Neural progenitor cell (in vitro differentiated cells): ENCODE measurements at regions not wholly inside any gene's neighbourhood (a gene's known extent, or its start where the extent isn't known, plus 50 kb on each side); places are given as distances from the start of the nearest gene placed in this dataset.

ENCODE experiments used
- DNase-seq: peaks from one replicate; pipeline ENCODE4 v3.0.0-alpha.2; 2016; ENCODE audit warnings: low spot score
- H2AFZ ChIP-seq: fragments of 200-600 bp; sonication (generic); replicated peaks from 2 replicates; pipeline ENCODE4 v1.6.1; 2016; ENCODE audit warnings: antibody characterized with exemption
- H3F3A ChIP-seq: fragments of 200-600 bp; sonication (generic); 2 replicates; pipeline ENCODE4 v1.6.1; 2016; ENCODE audit warnings: antibody characterized with exemption, low read depth
- H3K27ac ChIP-seq: fragments of 200-600 bp; sonication (generic); 2 replicates; pipeline ENCODE4 v1.5.1; 2016; ENCODE audit warnings: mild to moderate bottlenecking
- H3K27me3 ChIP-seq: fragments of 200-600 bp; sonication (generic); 2 replicates; pipeline ENCODE4 v1.6.1; 2016; ENCODE audit warnings: mild to moderate bottlenecking, moderate library complexity
- H3K36me3 ChIP-seq: fragments of 200-600 bp; sonication (generic); 2 replicates; pipeline ENCODE4 v1.5.1; 2016
- H3K4me1 ChIP-seq: fragments of 200-600 bp; sonication (generic); 2 replicates; pipeline ENCODE4 v1.6.1; 2016; ENCODE audit warnings: mixed run types
- H3K4me2 ChIP-seq: fragments of 200-600 bp; sonication (generic); 2 replicates; pipeline ENCODE4 v1.6.1; 2016
- H3K4me3 ChIP-seq: fragments of 200-600 bp; sonication (generic); 2 replicates; pipeline ENCODE4 v1.5.1; 2016
- H3K79me2 ChIP-seq: fragments of 200-600 bp; sonication (generic); 2 replicates; pipeline ENCODE4 v1.6.1; 2016; ENCODE audit warnings: low read depth
- H3K9ac ChIP-seq: fragments of 200-600 bp; sonication (generic); 2 replicates; pipeline ENCODE4 v1.6.1; 2016
- H3K9me3 ChIP-seq: fragments of 200-600 bp; sonication (generic); 2 replicates; pipeline ENCODE4 v1.5.1; 2016; ENCODE audit warnings: low read depth
- H4K20me1 ChIP-seq: fragments of 200-600 bp; sonication (generic); 2 replicates; pipeline ENCODE4 v1.6.1; 2016; ENCODE audit warnings: low read depth
- H3K27ac Mint-ChIP-seq: 3 replicates; pipeline ENCODE4 v1.8.0; 2021; ENCODE audit warnings: mixed read lengths
- H3K27me3 Mint-ChIP-seq: 2 replicates; pipeline ENCODE4 v1.8.0; 2022; ENCODE audit warnings: low read depth, mild to moderate bottlenecking, inconsistent platforms, moderate library complexity, mixed read lengths; ENCODE audit not compliant: insufficient read depth
- H3K36me3 Mint-ChIP-seq: 3 replicates; pipeline ENCODE4 v1.8.0; 2021; ENCODE audit warnings: mixed read lengths
- H3K4me1 Mint-ChIP-seq: 3 replicates; pipeline ENCODE4 v1.8.0; 2021; ENCODE audit warnings: mixed read lengths
- H3K4me3 Mint-ChIP-seq: 3 replicates; pipeline ENCODE4 v1.8.0; 2021; ENCODE audit warnings: mild to moderate bottlenecking, moderate library complexity, mixed read lengths
- H3K9me3 Mint-ChIP-seq: 3 replicates; pipeline ENCODE4 v1.8.0; 2020; ENCODE audit warnings: mixed read lengths
- EZH2 ChIP-seq: fragments of 200-600 bp; sonication (generic); IDR thresholded peaks from 2 replicates; pipeline ENCODE4 v1.6.1; 2017; ENCODE audit warnings: antibody characterized with exemption, mild to moderate bottlenecking, moderate library complexity
- EZH2phosphoT487 ChIP-seq: fragments of 200-600 bp; sonication (generic); IDR thresholded peaks from 2 replicates; pipeline ENCODE4 v1.6.1; 2017; ENCODE audit warnings: antibody characterized with exemption
- TF ChIP-seq, protein P1 (sequence below): fragments of 200-600 bp; sonication (generic); IDR thresholded peaks from 2 replicates; pipeline ENCODE4 v1.5.1; 2017; ENCODE audit warnings: antibody characterized with exemption, mild to moderate bottlenecking

- H3K9me3 ChIP-seq, result no peaks in the 10 kb centered on the region
- H3K36me3 Mint-ChIP-seq, result no peaks in the 10 kb centered on the region
- H3K9ac ChIP-seq, result no peak overlapping the region
- no peak overlapping the region for H3K4me2 ChIP-seq
- peaks cover 77% of the 10 kb centered on the region for H3K4me1 Mint-ChIP-seq
- H3K4me3 ChIP-seq, result no peak overlapping the region
- peaks cover 15% of the 10 kb centered on the region for H3F3A ChIP-seq
- no peak overlapping the region for H3K4me3 Mint-ChIP-seq
- H3K36me3 ChIP-seq, result no peaks in the 10 kb centered on the region
- H3K27me3 Mint-ChIP-seq, result peaks cover 16% of the 10 kb centered on the region
- no peak overlapping the region for H2AFZ ChIP-seq
- no peaks in the 10 kb centered on the region for H3K9me3 Mint-ChIP-seq
- peaks cover 24% of the 10 kb centered on the region for H3K4me1 ChIP-seq
- H4K20me1 ChIP-seq, result no peaks in the 10 kb centered on the region
- TF ChIP-seq, protein P1, sequence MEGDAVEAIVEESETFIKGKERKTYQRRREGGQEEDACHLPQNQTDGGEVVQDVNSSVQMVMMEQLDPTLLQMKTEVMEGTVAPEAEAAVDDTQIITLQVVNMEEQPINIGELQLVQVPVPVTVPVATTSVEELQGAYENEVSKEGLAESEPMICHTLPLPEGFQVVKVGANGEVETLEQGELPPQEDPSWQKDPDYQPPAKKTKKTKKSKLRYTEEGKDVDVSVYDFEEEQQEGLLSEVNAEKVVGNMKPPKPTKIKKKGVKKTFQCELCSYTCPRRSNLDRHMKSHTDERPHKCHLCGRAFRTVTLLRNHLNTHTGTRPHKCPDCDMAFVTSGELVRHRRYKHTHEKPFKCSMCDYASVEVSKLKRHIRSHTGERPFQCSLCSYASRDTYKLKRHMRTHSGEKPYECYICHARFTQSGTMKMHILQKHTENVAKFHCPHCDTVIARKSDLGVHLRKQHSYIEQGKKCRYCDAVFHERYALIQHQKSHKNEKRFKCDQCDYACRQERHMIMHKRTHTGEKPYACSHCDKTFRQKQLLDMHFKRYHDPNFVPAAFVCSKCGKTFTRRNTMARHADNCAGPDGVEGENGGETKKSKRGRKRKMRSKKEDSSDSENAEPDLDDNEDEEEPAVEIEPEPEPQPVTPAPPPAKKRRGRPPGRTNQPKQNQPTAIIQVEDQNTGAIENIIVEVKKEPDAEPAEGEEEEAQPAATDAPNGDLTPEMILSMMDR, result no peak
- TF ChIP-seq EZH2phosphoT487, result no peak
- TF ChIP-seq EZH2, result no peak
- H3K27me3 ChIP-seq, result no peaks in the 10 kb centered on the region
- H3K27ac ChIP-seq, result no peak overlapping the region
- H3K27ac Mint-ChIP-seq, result no peak overlapping the region
- no peaks in the 10 kb centered on the region for H3K79me2 ChIP-seq
- DNase-seq, result no peak
These were observed 123.5 kb upstream of the IFNGR1 start for GRCh38 chr6:137342607-137343190.

GRCh38 chr6:137341681-137342195 is 122.6 kb upstream of the IFNGR1 start:
- Histone ChIP-seq H2AFZ (peak overlapping the region; percentile 40), H4K20me1 (no peaks in the 10 kb centered on the region), H3K9ac (no peak overlapping the region), H3K36me3 (no peaks in the 10 kb centered on the region), H3K79me2 (no peaks in the 10 kb centered on the region), H3F3A (peaks cover 15% of the 10 kb centered on the region), H3K4me2 (peak overlapping the region; percentile 42), H3K27me3 (no peaks in the 10 kb centered on the region), H3K4me1 (peaks cover 24% of the 10 kb centered on the region), H3K9me3 (no peaks in the 10 kb centered on the region), H3K27ac (no peak overlapping the region), H3K4me3 (no peak overlapping the region)
- Mint-ChIP-seq H3K4me3 (peak overlapping the region; percentile 48), H3K36me3 (peaks cover under 1% of the 10 kb centered on the region), H3K4me1 (peaks cover 74% of the 10 kb centered on the region), H3K9me3 (peaks cover under 1% of the 10 kb centered on the region), H3K27ac (no peak overlapping the region), H3K27me3 (peaks cover 15% of the 10 kb centered on the region)
- peak; percentile 53 for DNase-seq
- TF ChIP-seq, protein P1, result peak; percentile 33
- no peak for TF ChIP-seq EZH2phosphoT487

GRCh38 chr6:137339929-137340559 is 120.9 kb upstream of the IFNGR1 start:
- Histone ChIP-seq H3K27me3 (no peaks in the 10 kb centered on the region), H3K79me2 (no peaks in the 10 kb centered on the region), H3K9me3 (no peaks in the 10 kb centered on the region), H2AFZ (no peak overlapping the region), H3K9ac (no peak overlapping the region), H3K4me1 (peaks cover 24% of the 10 kb centered on the region), H3K27ac (no peak overlapping the region), H3K4me2 (peak overlapping the region; percentile 58), H3K4me3 (peak overlapping the region; percentile 9), H3F3A (peaks cover 15% of the 10 kb centered on the region), H4K20me1 (no peaks in the 10 kb centered on the region), H3K36me3 (no peaks in the 10 kb centered on the region)
- Mint-ChIP-seq H3K27ac (peak overlapping the region; percentile 46), H3K9me3 (peaks cover 2% of the 10 kb centered on the region), H3K36me3 (peaks cover 6% of the 10 kb centered on the region), H3K27me3 (peaks cover 20% of the 10 kb centered on the region), H3K4me3 (peak overlapping the region; percentile 1), H3K4me1 (peaks cover 61% of the 10 kb centered on the region)
- peak; percentile 49 for TF ChIP-seq EZH2phosphoT487
- TF ChIP-seq, protein P1, result no peak
- TF ChIP-seq EZH2, result no peak
- peak; percentile 62 for DNase-seq
